Right lobe of liver (tissue), 6 donors: ENCODE measurements at regions not wholly inside any gene's neighbourhood (a gene's known extent, or its start where the extent isn't known, plus 50 kb on each side); places are given as distances from the start of the nearest gene placed in this dataset.

Experiments
- ATAC-seq, 4 donors: fragments of 200-7000 bp; cut with Tn5 transposase; one replicate each; pipeline ENCODE4 v1.9.1; 2020; ENCODE audit warnings: mild to moderate bottlenecking in 4 of 4, moderate library complexity in 4 of 4
- DNase-seq, 3 donors: peaks; one replicate each; pipeline ENCODE4 v3.0.0-alpha.2; 2020
- H3K27ac ChIP-seq, 3 donors: fragments of 200-600 bp; one replicate each; pipeline ENCODE4 v1.8.0; 2022
- H3K27me3 ChIP-seq, 2 donors: fragments of 200-600 bp; one replicate each; pipeline ENCODE4 v1.8.0; 2022
- H3K36me3 ChIP-seq, 4 donors: fragments of 200-600 bp; sonication (generic) in 1 of 4; one replicate each; pipeline versions ENCODE4 v1.5.1 to v1.8.0; 2017 to 2022; ENCODE audit warnings: control low read depth in 1 of 4
- H3K4me1 ChIP-seq, 4 donors: fragments of 200-600 bp; sonication (generic) in 1 of 4; one replicate each; pipeline versions ENCODE4 v1.5.1 to v1.8.0; 2017 to 2022; ENCODE audit warnings: control low read depth in 1 of 4
- H3K4me3 ChIP-seq, 3 donors: fragments of 200-600 bp; one replicate each; pipeline ENCODE4 v1.8.0; 2022
- H3K9me3 ChIP-seq, 4 donors: fragments of 200-600 bp; sonication (generic) in 1 of 4; one replicate each; pipeline versions ENCODE4 v1.5.1 to v1.8.0; 2017 to 2022; ENCODE audit warnings: control low read depth in 1 of 4
- POLR2A ChIP-seq: fragments of 450-650 bp; IDR thresholded peaks from one replicate; pipeline ENCODE4 v1.6.1; 2017; ENCODE audit warnings: antibody characterized with exemption, mild to moderate bottlenecking
- WGBS: methylation state at CpG from one replicate; pipeline ENCODE4 v1.1.6; 2018; ENCODE audit warnings: low coverage, low lambda C conversion rate; ENCODE audit not compliant: insufficient coverage; ENCODE audit errors: missing lambda C conversion rate; 5-methylcytosine and 5-hydroxymethylcytosine counted together
- intact Hi-C, 2 donors: fragments of 100-400 bp; cut with DNase I; formaldehyde crosslinking; loops; one replicate each; pipeline versions ENCODE4 v1.11.2 to v1.14.1; 2022
- TF ChIP-seq, protein P1 (sequence below), 4 donors: fragments of 200-600 bp in 3 of 4; fragments of 450-650 bp in 1 of 4; IDR thresholded peaks; one replicate each; pipeline versions ENCODE4 v1.5.1 to v1.8.0; 2016 to 2022; ENCODE audit warnings: antibody characterized with exemption in 4 of 4, mild to moderate bottlenecking in 2 of 4
- donor health status: DM: no; HTN: yes; CAD: no.
- donor health status: DM: no; HTN: no; CAD: no.
- donor health status: DM: no; HTN: no; CAD: no.
- donor health status: DM: no; HTN: yes; CAD: no.
- donor health status: DM: no; HTN: yes; CAD: no.

DNA sequence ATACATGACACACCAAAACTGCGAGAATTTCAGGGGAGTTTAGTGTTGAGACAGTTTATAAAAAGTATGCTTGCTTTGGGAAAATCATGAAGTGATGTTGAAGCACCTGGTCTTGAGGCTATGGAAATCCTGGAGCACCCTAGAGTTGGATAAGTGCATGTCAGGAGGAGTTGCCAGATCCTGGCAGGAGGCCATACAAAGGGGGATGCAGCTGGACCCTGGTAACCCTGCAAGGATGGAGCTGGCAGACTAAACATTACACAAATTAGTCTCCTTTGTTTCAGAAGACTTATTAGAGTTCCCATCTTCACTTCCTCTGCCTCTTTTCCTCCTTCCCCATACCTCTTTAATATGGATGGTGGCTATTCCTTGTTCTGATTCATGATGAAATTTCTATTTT lies 907.0 kb downstream of the BCL11B start:
- ATAC-seq (no peak), DNase-seq (no peak)
- Histone ChIP-seq H3K4me1 (no peaks in the 10 kb centered on the region), H3K27ac (no peak overlapping the region), H3K27me3 (no peaks in the 10 kb centered on the region), H3K36me3 (no peaks in the 10 kb centered on the region), H3K9me3 (no peaks in the 10 kb centered on the region), H3K4me3 (no peak overlapping the region)
- intact Hi-C loops, result no loop called here
- 32% methylated on average over 1 of the region's 1 CpG for WGBS
- TF ChIP-seq, protein P1, sequence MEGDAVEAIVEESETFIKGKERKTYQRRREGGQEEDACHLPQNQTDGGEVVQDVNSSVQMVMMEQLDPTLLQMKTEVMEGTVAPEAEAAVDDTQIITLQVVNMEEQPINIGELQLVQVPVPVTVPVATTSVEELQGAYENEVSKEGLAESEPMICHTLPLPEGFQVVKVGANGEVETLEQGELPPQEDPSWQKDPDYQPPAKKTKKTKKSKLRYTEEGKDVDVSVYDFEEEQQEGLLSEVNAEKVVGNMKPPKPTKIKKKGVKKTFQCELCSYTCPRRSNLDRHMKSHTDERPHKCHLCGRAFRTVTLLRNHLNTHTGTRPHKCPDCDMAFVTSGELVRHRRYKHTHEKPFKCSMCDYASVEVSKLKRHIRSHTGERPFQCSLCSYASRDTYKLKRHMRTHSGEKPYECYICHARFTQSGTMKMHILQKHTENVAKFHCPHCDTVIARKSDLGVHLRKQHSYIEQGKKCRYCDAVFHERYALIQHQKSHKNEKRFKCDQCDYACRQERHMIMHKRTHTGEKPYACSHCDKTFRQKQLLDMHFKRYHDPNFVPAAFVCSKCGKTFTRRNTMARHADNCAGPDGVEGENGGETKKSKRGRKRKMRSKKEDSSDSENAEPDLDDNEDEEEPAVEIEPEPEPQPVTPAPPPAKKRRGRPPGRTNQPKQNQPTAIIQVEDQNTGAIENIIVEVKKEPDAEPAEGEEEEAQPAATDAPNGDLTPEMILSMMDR (IDR thresholded peaks at IDR 0.05), result no peak
- TF ChIP-seq POLR2A, result no peak

DNA sequence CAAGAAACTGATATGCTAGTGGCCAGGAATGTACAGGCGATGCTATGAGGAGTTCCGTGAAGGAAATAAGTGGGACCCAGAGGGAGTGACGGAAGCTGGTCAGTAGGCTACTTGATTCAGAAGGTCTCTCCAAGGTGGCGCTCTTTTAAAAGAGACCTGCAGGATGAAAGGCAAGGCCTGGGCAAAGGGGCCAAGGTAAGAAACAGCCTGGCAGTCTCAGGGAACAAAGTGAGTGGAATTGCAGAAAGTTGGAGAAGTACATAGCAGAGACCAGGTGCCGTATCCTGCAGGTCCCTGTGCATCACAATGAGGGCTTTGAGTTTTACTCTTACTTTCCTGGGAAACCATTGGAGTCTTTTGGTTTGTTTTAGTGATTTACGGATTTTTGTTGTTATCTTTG lies 905.6 kb downstream of the BCL11B start:
- DNase-seq (no peak), ATAC-seq (no peak)
- Histone ChIP-seq H3K4me1 (no peaks in the 10 kb centered on the region), H3K9me3 (no peaks in the 10 kb centered on the region), H3K27ac (no peak overlapping the region), H3K36me3 (no peaks in the 10 kb centered on the region), H3K4me3 (no peak overlapping the region), H3K27me3 (no peaks in the 10 kb centered on the region)
- intact Hi-C loops, result no loop called here
- WGBS, result 48% methylated on average over 5 of the region's 6 CpGs
- no peak for TF ChIP-seq POLR2A
- TF ChIP-seq, protein P1 (IDR thresholded peaks at IDR 0.05), result no peak

DNA sequence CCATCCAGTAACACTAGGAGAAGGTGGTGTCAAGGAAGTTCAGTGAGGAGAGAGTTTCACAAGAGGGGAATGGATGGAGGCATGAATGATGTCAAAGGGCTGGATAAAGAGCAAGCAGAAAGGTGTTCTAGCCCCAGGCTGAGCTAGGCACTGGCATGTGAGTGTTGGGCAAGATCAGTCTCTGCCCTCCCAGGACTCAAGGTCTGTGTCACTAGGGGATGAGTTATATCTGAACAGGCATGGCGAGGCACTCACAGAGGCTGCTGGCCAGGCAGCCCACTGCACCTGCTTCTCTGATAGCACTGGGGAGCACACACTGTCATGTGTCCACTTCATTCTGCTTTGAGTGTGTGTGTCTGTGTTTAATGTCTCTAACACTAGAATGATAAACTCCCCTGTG lies 903.8 kb downstream of the BCL11B start:
- no peak for ATAC-seq
- DNase-seq, result no peak
- TF ChIP-seq POLR2A, result no peak
- TF ChIP-seq, protein P1 (IDR thresholded peaks at IDR 0.05), result no peak
- Histone ChIP-seq H3K27me3 (no peaks in the 10 kb centered on the region), H3K27ac (no peak overlapping the region), H3K36me3 (no peaks in the 10 kb centered on the region), H3K4me1 (no peaks in the 10 kb centered on the region), H3K4me3 (no peak overlapping the region), H3K9me3 (no peaks in the 10 kb centered on the region)
- intact Hi-C loops, result no loop called here
- WGBS, result no CpG with 5 or more reads among the region's 1 CpG

DNA sequence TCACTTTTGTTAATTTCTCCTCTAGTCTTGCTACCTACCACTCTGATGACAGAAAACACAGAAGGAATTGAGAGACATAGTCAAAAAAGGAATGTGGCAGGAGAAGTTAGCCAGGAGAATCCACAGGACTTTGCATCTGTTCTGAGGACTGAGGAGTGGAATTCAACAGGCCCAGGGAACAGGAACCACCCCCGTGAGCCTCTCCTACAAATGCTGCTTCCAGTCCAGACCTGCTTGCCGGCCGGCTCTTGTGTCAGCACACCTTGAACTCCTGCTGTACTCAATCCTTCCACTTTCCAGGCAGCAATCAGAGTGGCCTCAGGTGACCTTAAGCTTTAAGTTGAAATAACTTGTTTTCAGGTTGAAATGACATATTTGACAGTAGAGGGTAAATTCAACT lies 903.1 kb downstream of the BCL11B start:
- ATAC-seq, result no peak
- no peak for DNase-seq
- no peaks in the 10 kb centered on the region for H3K27me3 ChIP-seq
- intact Hi-C loops, result no loop called here
- no peaks in the 10 kb centered on the region for H3K4me1 ChIP-seq
- H3K36me3 ChIP-seq, result no peaks in the 10 kb centered on the region
- no peak overlapping the region for H3K4me3 ChIP-seq
- no peaks in the 10 kb centered on the region for H3K9me3 ChIP-seq
- no peak overlapping the region for H3K27ac ChIP-seq
- 67% methylated on average over 3 of the region's 3 CpGs for WGBS
- TF ChIP-seq, protein P1 (IDR thresholded peaks at IDR 0.05), result no peak
- no peak for TF ChIP-seq POLR2A

DNA sequence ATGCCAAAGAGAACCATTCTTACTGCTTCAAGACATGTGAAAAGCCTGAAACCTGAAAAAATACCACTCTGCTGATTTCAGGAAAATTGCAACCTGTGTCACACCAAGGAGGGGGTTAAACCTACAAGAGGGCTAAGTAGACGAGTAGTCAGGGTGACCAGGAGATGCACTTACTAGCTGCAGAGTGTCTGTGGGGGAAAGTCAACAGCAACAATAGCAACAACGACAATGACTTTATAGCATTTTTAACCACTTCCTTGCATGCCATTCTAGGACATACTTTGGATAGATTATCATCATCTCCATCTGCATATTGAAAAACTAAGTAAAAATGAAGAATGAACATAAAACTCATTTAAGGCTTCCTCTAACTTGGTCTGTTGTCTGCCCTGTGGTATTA lies 902.7 kb downstream of the BCL11B start:
- intact Hi-C loops, result no loop called here
- 31% methylated on average over 2 of the region's 2 CpGs for WGBS
- ATAC-seq, result no peak
- Histone ChIP-seq H3K4me1 (no peaks in the 10 kb centered on the region), H3K27ac (no peak overlapping the region), H3K4me3 (no peak overlapping the region), H3K9me3 (no peaks in the 10 kb centered on the region), H3K27me3 (no peaks in the 10 kb centered on the region), H3K36me3 (no peaks in the 10 kb centered on the region)
- TF ChIP-seq POLR2A, result no peak
- TF ChIP-seq, protein P1 (IDR thresholded peaks at IDR 0.05), result no peak
- DNase-seq, result no peak
